ENCODE measurements at regions not wholly inside any gene's neighbourhood (a gene's known extent, or its start where the extent isn't known, plus 50 kb on each side); places are given as distances from the start of the nearest gene placed in this dataset.

- H3K9me3 Mint-ChIP-seq, result peaks cover 0 to 26% (median 12%) of the 10 kb centered on the region in 8 donors
- H3K4me1 Mint-ChIP-seq, result no peaks in the 10 kb centered on the region
- Histone ChIP-seq H3K9me3 (ENCODE audit: control insufficient read depth in 1 of 2, low read length in 2 of 2) (no peaks in the 10 kb centered on the region), H3K4me1 (ENCODE audit: insufficient read depth, low read length) (no peaks in the 10 kb centered on the region), H3K27me3 (ENCODE audit: insufficient read depth, low read length) (no peaks in the 10 kb centered on the region), H3K4me3 (ENCODE audit: low read length in 2 of 2) (no peak overlapping the region), H3K27ac (ENCODE audit: low read depth, low read length) (no peak overlapping the region), H3K36me3 (ENCODE audit: insufficient read depth, low read length) (no peaks in the 10 kb centered on the region)
- no peak overlapping the region for H3K27ac Mint-ChIP-seq
- DNase-seq, result no peak
- intact Hi-C loops (cut with micrococcal nuclease), result no loop called here
- CTCF ChIA-PET (ENCODE audit: partially characterized antibody), result no interaction called here
- H3K4me3 Mint-ChIP-seq, result no peak overlapping the region
- H3K36me3 Mint-ChIP-seq, result no peaks in the 10 kb centered on the region
- H3K27me3 Mint-ChIP-seq, result no peaks in the 10 kb centered on the region
- POLR2A ChIA-PET (ENCODE audit: partially characterized antibody), result no interaction called here
Observed at GRCh38 chr6:76382201-76382600, 309.7 kb upstream of the IMPG1 start.

DNA sequence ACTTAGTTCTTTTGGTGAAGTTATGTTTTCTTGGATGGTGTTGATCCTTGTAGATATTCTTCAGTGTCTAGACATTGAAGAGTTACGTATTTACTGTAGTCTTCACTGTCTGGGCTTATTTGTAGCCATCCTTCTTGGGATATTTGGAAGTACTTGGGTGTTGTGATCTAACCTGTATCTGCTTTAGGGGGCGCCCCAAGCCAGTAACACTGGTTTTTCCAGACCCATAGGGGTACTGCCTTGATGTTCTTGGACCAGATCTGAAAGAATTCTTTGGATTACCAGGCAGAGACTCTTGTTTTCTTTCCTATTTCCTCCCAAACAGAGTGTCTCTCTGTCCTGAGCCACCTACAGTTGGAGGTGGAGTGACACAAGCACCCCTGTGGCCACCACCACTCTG lies 309.1 kb upstream of the IMPG1 start:
- no peaks in the 10 kb centered on the region for H3K27me3 Mint-ChIP-seq

GRCh38 chr6:76351275-76351674 lies 278.8 kb upstream of the IMPG1 start:
- Histone ChIP-seq H3K27me3 (ENCODE audit: insufficient read depth, low read length) (no peaks in the 10 kb centered on the region), H3K36me3 (ENCODE audit: insufficient read depth, low read length) (no peaks in the 10 kb centered on the region), H3K4me1 (ENCODE audit: insufficient read depth, low read length) (no peaks in the 10 kb centered on the region), H3K9me3 (ENCODE audit: control insufficient read depth in 1 of 2, low read length in 2 of 2) (no peaks in the 10 kb centered on the region), H3K27ac (ENCODE audit: low read depth, low read length) (no peak overlapping the region), H3K4me3 (ENCODE audit: low read length in 2 of 2) (no peak overlapping the region)
- Mint-ChIP-seq H3K9me3 (peaks cover 2 to 12% (median 4%) of the 10 kb centered on the region in 8 donors), H3K36me3 (no peaks in the 10 kb centered on the region), H3K4me1 (no peaks in the 10 kb centered on the region), H3K27me3 (no peaks in the 10 kb centered on the region), H3K27ac (no peak overlapping the region), H3K4me3 (no peak overlapping the region)
- ChIA-PET POLR2A (ENCODE audit: partially characterized antibody) (no interaction called here), CTCF (ENCODE audit: partially characterized antibody) (no interaction called here)
- no peak for DNase-seq
- intact Hi-C loops (cut with micrococcal nuclease), result no loop called here

More for the DNA sequence above, 309.1 kb upstream of the IMPG1 start:
- intact Hi-C loops (cut with micrococcal nuclease), result no loop called here
- ChIA-PET CTCF (ENCODE audit: partially characterized antibody) (no interaction called here), POLR2A (ENCODE audit: partially characterized antibody) (no interaction called here)
- Mint-ChIP-seq H3K4me3 (no peak overlapping the region), H3K9me3 (peaks cover 0 to 31% (median 13%) of the 10 kb centered on the region in 8 donors), H3K4me1 (no peaks in the 10 kb centered on the region), H3K36me3 (no peaks in the 10 kb centered on the region), H3K27ac (no peak overlapping the region)
- Histone ChIP-seq H3K36me3 (ENCODE audit: insufficient read depth, low read length) (no peaks in the 10 kb centered on the region), H3K27me3 (ENCODE audit: insufficient read depth, low read length) (no peaks in the 10 kb centered on the region), H3K9me3 (ENCODE audit: control insufficient read depth in 1 of 2, low read length in 2 of 2) (no peaks in the 10 kb centered on the region), H3K4me1 (ENCODE audit: insufficient read depth, low read length) (no peaks in the 10 kb centered on the region), H3K27ac (ENCODE audit: low read depth, low read length) (no peak overlapping the region), H3K4me3 (ENCODE audit: low read length in 2 of 2) (no peak overlapping the region)
- DNase-seq, result no peak

GRCh38 chr6:76347539-76347938 lies 275.1 kb upstream of the IMPG1 start:
- no peak for DNase-seq
- H3K4me1 Mint-ChIP-seq, result no peaks in the 10 kb centered on the region
- H3K27me3 Mint-ChIP-seq, result no peaks in the 10 kb centered on the region
- no peak overlapping the region for H3K4me3 Mint-ChIP-seq
- H3K27me3 ChIP-seq (ENCODE audit: insufficient read depth, low read length), result no peaks in the 10 kb centered on the region
- intact Hi-C loops (cut with micrococcal nuclease), result no loop called here
- no peaks in the 10 kb centered on the region for H3K36me3 Mint-ChIP-seq
- no peak overlapping the region for H3K27ac ChIP-seq (ENCODE audit: low read depth, low read length)
- ChIA-PET CTCF (ENCODE audit: partially characterized antibody) (no interaction called here), POLR2A (ENCODE audit: partially characterized antibody) (no interaction called here)
- no peaks in the 10 kb centered on the region for H3K4me1 ChIP-seq (ENCODE audit: insufficient read depth, low read length)
- H3K36me3 ChIP-seq (ENCODE audit: insufficient read depth, low read length), result no peaks in the 10 kb centered on the region
- no peaks in the 10 kb centered on the region for H3K9me3 ChIP-seq (ENCODE audit: control insufficient read depth in 1 of 2, low read length in 2 of 2)
- H3K4me3 ChIP-seq (ENCODE audit: low read length in 2 of 2), result no peak overlapping the region
- H3K27ac Mint-ChIP-seq, result no peak overlapping the region
- peaks cover 0 to 13% (median 5%) of the 10 kb centered on the region in 8 donors for H3K9me3 Mint-ChIP-seq

GRCh38 chr6:76342611-76343160 lies 270.2 kb upstream of the IMPG1 start:
- Mint-ChIP-seq H3K27ac (no peak overlapping the region), H3K4me1 (no peaks in the 10 kb centered on the region), H3K36me3 (no peaks in the 10 kb centered on the region), H3K27me3 (no peaks in the 10 kb centered on the region), H3K4me3 (no peak overlapping the region), H3K9me3 (peaks cover 0 to 16% (median 7%) of the 10 kb centered on the region in 8 donors)
- H3K4me3 ChIP-seq (ENCODE audit: low read length in 2 of 2), result no peak overlapping the region
- H3K27ac ChIP-seq (ENCODE audit: low read depth, low read length), result no peak overlapping the region
- no peaks in the 10 kb centered on the region for H3K4me1 ChIP-seq (ENCODE audit: insufficient read depth, low read length)
- no peaks in the 10 kb centered on the region for H3K9me3 ChIP-seq (ENCODE audit: control insufficient read depth in 1 of 2, low read length in 2 of 2)
- H3K27me3 ChIP-seq (ENCODE audit: insufficient read depth, low read length), result no peaks in the 10 kb centered on the region
- intact Hi-C loops (cut with micrococcal nuclease), result no loop called here
- no peaks in the 10 kb centered on the region for H3K36me3 ChIP-seq (ENCODE audit: insufficient read depth, low read length)
- ChIA-PET CTCF (ENCODE audit: partially characterized antibody) (no interaction called here), POLR2A (ENCODE audit: partially characterized antibody) (no interaction called here)
- DNase-seq, result no peak

DNA sequence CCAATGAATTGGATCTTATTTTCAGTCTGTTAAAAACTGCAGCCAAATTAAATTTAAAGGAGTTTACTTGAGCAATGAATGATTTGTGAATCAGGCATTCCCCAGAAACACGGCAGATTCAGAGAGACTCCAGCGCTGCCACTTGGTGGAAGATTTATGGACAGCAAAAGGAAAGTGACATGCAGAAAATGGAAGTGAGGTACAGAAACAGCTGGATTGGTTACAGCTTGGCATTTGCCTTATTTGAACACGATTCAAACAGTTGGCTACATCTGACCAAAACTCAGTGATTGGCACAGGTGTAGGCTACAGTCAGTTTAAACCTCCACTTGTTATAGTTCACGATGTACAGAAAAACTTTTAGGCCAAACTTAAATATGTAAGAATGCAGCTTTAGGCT lies 257.6 kb upstream of the IMPG1 start:
- no peaks in the 10 kb centered on the region for H3K27me3 Mint-ChIP-seq

DNA sequence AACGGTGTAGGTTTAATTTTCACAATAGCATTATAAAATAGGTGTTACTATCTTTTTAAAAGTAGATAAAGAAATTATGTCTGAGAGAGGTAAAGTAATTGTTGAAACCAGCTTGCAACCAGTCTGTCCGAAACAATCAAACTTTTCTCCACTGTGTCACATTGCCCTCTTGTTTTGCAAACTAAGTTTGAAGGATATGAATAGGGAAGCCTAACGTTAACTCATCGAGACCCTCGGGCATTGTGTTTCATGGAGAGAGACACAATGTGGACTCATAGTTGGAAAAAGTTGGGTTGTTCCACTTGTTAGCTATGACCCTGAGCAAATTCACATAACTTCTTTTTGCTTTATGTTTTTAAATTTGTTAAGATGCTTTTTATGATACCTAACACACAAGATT lies 254.4 kb upstream of the IMPG1 start:
- CTCF ChIA-PET (ENCODE audit: partially characterized antibody), result no interaction called here
- intact Hi-C loops (cut with micrococcal nuclease), result no loop called here
- peaks cover 0 to 15% (median 3%) of the 10 kb centered on the region in 8 donors for H3K9me3 Mint-ChIP-seq

More for the DNA sequence above, 257.6 kb upstream of the IMPG1 start:
- Histone ChIP-seq H3K4me3 (ENCODE audit: low read length in 2 of 2) (no peak overlapping the region), H3K36me3 (ENCODE audit: insufficient read depth, low read length) (no peaks in the 10 kb centered on the region), H3K27me3 (ENCODE audit: insufficient read depth, low read length) (no peaks in the 10 kb centered on the region), H3K9me3 (ENCODE audit: control insufficient read depth in 1 of 2, low read length in 2 of 2) (no peaks in the 10 kb centered on the region), H3K27ac (ENCODE audit: low read depth, low read length) (no peak overlapping the region), H3K4me1 (ENCODE audit: insufficient read depth, low read length) (no peaks in the 10 kb centered on the region)
- intact Hi-C loops (cut with micrococcal nuclease), result no loop called here
- H3K27ac Mint-ChIP-seq, result no peak overlapping the region
- H3K4me3 Mint-ChIP-seq, result no peak overlapping the region
- no peaks in the 10 kb centered on the region for H3K4me1 Mint-ChIP-seq
- peaks cover 0 to 29% (median 7%) of the 10 kb centered on the region in 8 donors for H3K9me3 Mint-ChIP-seq
- no peaks in the 10 kb centered on the region for H3K36me3 Mint-ChIP-seq
- ChIA-PET POLR2A (ENCODE audit: partially characterized antibody) (no interaction called here), CTCF (ENCODE audit: partially characterized antibody) (no interaction called here)
- DNase-seq, result no peak

More for the DNA sequence above, 254.4 kb upstream of the IMPG1 start:
- Mint-ChIP-seq H3K27me3 (no peaks in the 10 kb centered on the region), H3K4me3 (no peak overlapping the region), H3K4me1 (no peaks in the 10 kb centered on the region), H3K36me3 (no peaks in the 10 kb centered on the region), H3K27ac (no peak overlapping the region)
- no peak overlapping the region for H3K4me3 ChIP-seq (ENCODE audit: low read length in 2 of 2)
- POLR2A ChIA-PET (ENCODE audit: partially characterized antibody), result no interaction called here
- no peak for DNase-seq
- no peaks in the 10 kb centered on the region for H3K36me3 ChIP-seq (ENCODE audit: insufficient read depth, low read length)
- no peaks in the 10 kb centered on the region for H3K27me3 ChIP-seq (ENCODE audit: insufficient read depth, low read length)
- H3K9me3 ChIP-seq (ENCODE audit: control insufficient read depth in 1 of 2, low read length in 2 of 2), result no peaks in the 10 kb centered on the region
- no peak overlapping the region for H3K27ac ChIP-seq (ENCODE audit: low read depth, low read length)
- H3K4me1 ChIP-seq (ENCODE audit: insufficient read depth, low read length), result no peaks in the 10 kb centered on the region

Data from CD4-positive, alpha-beta memory T cell (primary cell).